ENCODE measurements at regions not wholly inside any gene's neighbourhood (a gene's known extent, or its start where the extent isn't known, plus 50 kb on each side); places are given as distances from the start of the nearest gene placed in this dataset.

- DNase-seq (ENCODE audit: low read depth): no peak
These were observed 824.4 kb downstream of the GRID1 start for GRCh38 chr10:85542152-85542551.

DNA sequence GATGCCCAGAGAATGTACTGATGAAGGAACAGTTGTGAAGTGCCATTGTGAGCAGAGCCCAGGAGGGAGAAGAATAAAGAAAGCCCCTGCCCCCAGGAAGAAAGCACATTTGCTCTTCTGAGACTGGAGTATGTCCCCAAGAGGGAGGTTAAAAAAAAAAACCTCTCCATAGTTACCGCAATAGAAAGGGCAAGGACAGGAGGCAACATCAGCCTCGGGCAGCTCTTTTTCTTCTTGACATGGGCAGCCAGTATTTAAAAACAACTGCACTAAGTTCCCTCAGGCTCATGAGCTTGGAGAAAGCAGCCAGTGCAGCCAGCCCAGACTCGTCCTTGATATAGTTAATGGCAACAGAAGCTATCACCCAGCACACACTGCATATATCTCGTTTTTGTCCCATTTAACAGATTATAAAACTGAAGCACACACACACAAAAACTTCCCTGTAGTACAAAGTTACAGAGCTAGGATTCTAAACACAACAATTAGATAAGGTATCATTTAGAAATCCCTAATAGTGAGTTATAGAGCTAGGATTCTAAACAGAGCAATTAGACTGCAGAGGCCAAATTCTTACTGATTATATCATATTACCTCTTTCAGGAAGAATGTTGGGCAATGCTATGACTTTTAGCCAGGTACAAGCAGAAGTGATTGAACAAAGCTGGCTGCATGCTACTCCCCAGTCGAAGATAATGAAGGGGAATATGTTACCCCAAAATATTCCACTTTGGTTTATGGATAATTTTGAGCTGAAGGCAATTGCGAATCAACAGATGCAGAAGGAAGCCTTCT is 823.5 kb downstream of the GRID1 start:
- no peak for DNase-seq (ENCODE audit: low read depth)

DNA sequence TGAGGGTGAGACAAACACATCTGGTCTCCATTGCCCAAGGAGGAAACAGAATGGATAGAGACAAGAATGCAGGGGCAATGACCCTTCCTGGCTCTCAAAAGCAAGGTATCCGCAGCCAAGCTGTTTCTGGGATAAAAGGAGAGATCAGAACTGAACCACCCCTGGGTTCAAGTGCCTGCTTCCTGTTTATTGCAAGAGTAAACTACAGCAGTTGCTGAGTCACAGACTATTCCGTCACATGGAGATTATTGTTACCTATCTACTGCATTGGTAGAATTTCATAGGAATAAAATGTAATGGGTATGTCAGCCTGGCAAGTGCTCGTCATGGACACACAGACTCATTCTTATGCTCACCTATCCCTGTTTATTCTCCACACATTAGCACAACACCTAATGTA is 821.6 kb downstream of the GRID1 start:
- no peak for DNase-seq (ENCODE audit: low read depth)

DNA sequence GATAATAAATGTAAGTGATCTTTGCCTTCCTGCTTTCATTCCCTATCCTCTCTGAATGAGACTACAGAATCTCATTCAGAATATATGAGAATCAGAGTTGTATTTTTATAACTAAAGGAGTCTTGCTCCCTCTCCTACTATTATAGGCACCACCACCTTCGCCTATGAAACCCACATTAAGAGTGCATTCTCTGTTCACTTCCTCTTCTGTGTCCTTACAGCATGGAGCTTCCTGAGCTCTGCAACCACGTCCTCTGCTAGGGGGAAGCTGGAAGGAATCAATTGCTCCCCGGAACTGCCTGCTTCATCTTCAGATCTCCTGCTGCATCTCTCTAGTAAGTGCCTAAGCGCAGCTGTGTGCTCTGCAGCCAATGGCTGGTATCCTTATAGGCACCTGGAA is 820.7 kb downstream of the GRID1 start:
- no peak for DNase-seq (ENCODE audit: low read depth)

DNA sequence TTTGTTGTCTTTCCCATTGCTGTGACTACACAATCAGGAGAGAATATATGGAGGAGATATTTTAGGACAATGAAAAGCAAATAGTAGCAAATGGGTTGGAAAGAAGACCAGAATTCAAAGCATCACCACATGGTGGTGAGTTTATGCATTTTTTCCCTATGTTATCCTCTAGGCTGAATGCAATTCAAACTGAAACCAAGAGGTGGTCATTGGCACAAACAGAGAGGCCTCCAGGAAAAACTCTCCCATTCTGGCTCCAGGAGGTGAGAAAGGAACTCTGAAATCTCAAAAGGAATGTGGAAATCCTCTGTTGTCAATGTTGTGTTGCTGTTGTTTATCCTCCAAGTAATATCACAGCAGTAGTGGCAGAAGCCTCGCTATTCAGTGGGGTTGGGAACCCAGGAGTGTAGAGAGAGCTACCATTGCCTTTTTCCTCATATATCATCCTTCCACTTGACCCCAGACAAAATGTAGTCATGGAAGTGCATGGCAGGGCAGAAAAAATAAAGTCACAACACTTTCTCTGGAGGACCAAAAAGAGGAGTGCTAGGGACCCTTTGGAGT is 819.1 kb downstream of the GRID1 start:
- DNase-seq (ENCODE audit: low read depth): no peak

GRCh38 chr10:85548034-85548433 is 818.6 kb downstream of the GRID1 start:
- no peak for DNase-seq (ENCODE audit: low read depth)
